Naive thymus-derived CD4-positive, alpha-beta T cell (primary cell): ENCODE measurements at regions not wholly inside any gene's neighbourhood (a gene's known extent, or its start where the extent isn't known, plus 50 kb on each side); places are given as distances from the start of the nearest gene placed in this dataset.
A peak's percentile ranks its signal among the peaks of the same experiment; 100 is the strongest.

Experiments
- ATAC-seq: fragments of 150-1000 bp; cut with Tn5 transposase; 2 replicates; pipeline ENCODE4 v1.10.0; 2021; ENCODE audit warnings: mild to moderate bottlenecking, moderate library complexity
- CTCF ChIA-PET: fragments of 350-600 bp; sonication (Branson Sonifier 250); formaldehyde crosslinking; loops from one replicate; lab custom pipeline; 2021; ENCODE audit warnings: antibody characterized with exemption; lab: Charles Lee
- POLR2A ChIA-PET: fragments of 350-600 bp; sonication (Branson Sonifier 250); formaldehyde crosslinking; loops from one replicate; lab custom pipeline; 2021; ENCODE audit warnings: antibody characterized with exemption, inconsistent platforms; lab: Charles Lee
- DNase-seq, 9 donors: peaks; one replicate each; pipeline versions ENCODE4 v3.0.0 to v3.0.0-alpha.2; 2020 to 2022; ENCODE audit warnings: mixed read lengths in 1 of 9
- H3K27ac ChIP-seq: one replicate; pipeline ENCODE4 v1.7.0; 2013; ENCODE audit warnings: mild to moderate bottlenecking, low read depth, low read length, moderate library complexity
- H3K27me3 ChIP-seq, 2 donors: one replicate each; pipeline ENCODE4 v1.7.0; 2013; ENCODE audit warnings: low read length in 2 of 2, mild to moderate bottlenecking in 2 of 2, moderate library complexity in 2 of 2; ENCODE audit not compliant: control insufficient read depth in 2 of 2, insufficient read depth in 2 of 2
- H3K36me3 ChIP-seq, 3 experiments: 1 replicate in 2 of 3; 2 replicates in 1 of 3; pipeline ENCODE4 v1.7.0; 2013; ENCODE audit warnings: low read length in 3 of 3, mild to moderate bottlenecking in 3 of 3, moderate library complexity in 1 of 3; ENCODE audit not compliant: insufficient read depth in 3 of 3, control insufficient read depth in 2 of 3
- H3K4me1 ChIP-seq, 2 donors: one replicate each; pipeline ENCODE4 v1.7.0; 2013; ENCODE audit warnings: low read length in 2 of 2, mild to moderate bottlenecking in 2 of 2, moderate library complexity in 1 of 2; ENCODE audit not compliant: control insufficient read depth in 2 of 2, insufficient read depth in 2 of 2
- H3K4me3 ChIP-seq: 2 replicates; pipeline ENCODE4 v1.7.0; 2013; ENCODE audit warnings: mild to moderate bottlenecking, low read length
- H3K9me3 ChIP-seq, 3 experiments: 1 replicate in 2 of 3; 2 replicates in 1 of 3; pipeline ENCODE4 v1.7.0; 2013; ENCODE audit warnings: low read length in 3 of 3; ENCODE audit not compliant: control insufficient read depth in 2 of 3
- H3K27ac Mint-ChIP-seq, 9 donors: one replicate each; pipeline ENCODE4 v1.8.0; 2020 to 2022; ENCODE audit warnings: mixed read lengths in 9 of 9, mild to moderate bottlenecking in 8 of 9, moderate library complexity in 5 of 9, inconsistent platforms in 2 of 9
- H3K27me3 Mint-ChIP-seq, 5 donors: one replicate each; pipeline ENCODE4 v1.8.0; 2021 to 2022; ENCODE audit warnings: mixed read lengths in 5 of 5, mild to moderate bottlenecking in 1 of 5
- H3K36me3 Mint-ChIP-seq, 5 donors: one replicate each; pipeline ENCODE4 v1.8.0; 2020 to 2022; ENCODE audit warnings: mixed read lengths in 5 of 5, mild to moderate bottlenecking in 3 of 5, inconsistent platforms in 1 of 5
- H3K4me1 Mint-ChIP-seq, 7 donors: one replicate each; pipeline ENCODE4 v1.8.0; 2020 to 2022; ENCODE audit warnings: mixed read lengths in 7 of 7, mild to moderate bottlenecking in 3 of 7, inconsistent platforms in 1 of 7
- H3K4me3 Mint-ChIP-seq, 10 donors: one replicate each; pipeline ENCODE4 v1.8.0; 2020 to 2022; ENCODE audit warnings: mild to moderate bottlenecking in 10 of 10, mixed read lengths in 10 of 10, moderate library complexity in 6 of 10, inconsistent platforms in 2 of 10
- H3K9me3 Mint-ChIP-seq, 11 donors: one replicate each; pipeline ENCODE4 v1.8.0; 2020 to 2022; ENCODE audit warnings: mixed read lengths in 11 of 11, mild to moderate bottlenecking in 4 of 11, inconsistent platforms in 1 of 11, moderate library complexity in 1 of 11
- intact Hi-C, 2 donors: fragments of 100-400 bp; cut with micrococcal nuclease; formaldehyde crosslinking; loops; one replicate each; pipeline ENCODE4 v1.15.1; 2023

- no peaks in the 10 kb centered on the region for H3K36me3 ChIP-seq
- H3K27me3 Mint-ChIP-seq: peaks cover 0 to 23% (median 13%) of the 10 kb centered on the region in 5 donors
- no peak overlapping the region for H3K4me3 ChIP-seq
- no peaks in the 10 kb centered on the region for H3K9me3 ChIP-seq
- ChIA-PET POLR2A (no interaction called here), CTCF (interaction anchor here (0.9 kb wide), 2 partner anchors 257 to 406 kb away, joined by 3 to 6 read pairs; no protein-coding TSS in a partner anchor)
- no peaks in the 10 kb centered on the region for H3K36me3 Mint-ChIP-seq
- H3K27ac ChIP-seq: no peak overlapping the region
- no peak overlapping the region for H3K4me3 Mint-ChIP-seq
- H3K9me3 Mint-ChIP-seq: peaks cover 0 to 2% (median 0%) of the 10 kb centered on the region in 11 donors
- ATAC-seq (peak; percentile 64), DNase-seq (peak; percentile 7 to 69 (median 39))
- no peaks in the 10 kb centered on the region for H3K4me1 ChIP-seq
- H3K27ac Mint-ChIP-seq: no peak overlapping the region
- H3K27me3 ChIP-seq: no peaks in the 10 kb centered on the region
- peaks cover 4 to 28% (median 13%) of the 10 kb centered on the region in 7 donors for H3K4me1 Mint-ChIP-seq
- intact Hi-C loops: loop anchor here in 1 of 2 donors (10.0 kb wide), 1 partner anchor 505 kb away; no protein-coding TSS in a partner anchor
Measured at GRCh38 chr20:57089699-57090144, 176.7 kb downstream of the BMP7 start.

DNA sequence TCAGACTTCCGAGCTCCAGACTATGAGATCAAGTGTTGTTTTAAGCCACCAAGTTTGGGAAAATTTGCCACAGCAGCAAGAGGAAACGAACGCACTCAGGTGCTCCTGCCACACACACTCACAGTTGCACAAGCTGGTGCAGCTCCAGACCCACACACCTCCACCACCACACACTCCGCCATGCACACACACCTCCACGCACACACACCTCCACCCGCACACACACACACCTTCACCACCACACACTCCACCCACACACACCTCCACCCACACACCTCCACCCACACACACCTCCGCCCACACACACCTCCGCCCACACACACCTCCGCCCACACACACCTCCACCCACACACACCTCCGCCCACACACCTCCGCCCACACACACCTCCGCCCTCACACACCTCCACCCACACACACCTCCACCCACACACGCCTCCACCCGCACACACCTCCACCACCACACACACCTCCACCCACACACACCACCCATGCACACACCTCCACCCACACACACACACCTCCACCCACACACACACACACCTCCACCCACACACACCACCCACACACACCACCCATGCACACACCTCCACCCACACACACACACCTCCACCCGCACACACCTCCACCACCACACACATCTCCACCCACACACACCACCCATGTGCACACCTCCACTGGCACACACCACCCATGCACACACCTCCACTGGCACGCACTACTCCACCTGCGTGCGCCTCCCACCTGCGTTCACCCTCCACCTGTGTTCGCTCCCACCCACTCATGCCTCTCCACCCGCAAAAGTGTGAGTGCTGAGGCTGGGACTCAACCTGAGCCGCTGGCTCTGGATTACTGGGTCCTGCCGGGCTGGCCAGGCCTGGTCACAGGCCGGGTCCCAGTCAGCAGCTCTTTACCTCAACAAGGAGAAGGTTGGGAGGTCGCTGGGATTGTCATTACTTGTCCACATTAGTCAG, 175.6 kb downstream of the BMP7 start:
- no peak overlapping the region for H3K4me3 Mint-ChIP-seq

GRCh38 chr20:57091748-57092111, 174.7 kb downstream of the BMP7 start:
- H3K4me3 Mint-ChIP-seq: peak overlapping the region in 1 of 10 donors; percentile 30
- ChIA-PET POLR2A (no interaction called here), CTCF (interaction anchor here (0.5 kb wide), 1 partner anchor 407 kb away, joined by 3 read pairs; no protein-coding TSS in a partner anchor)
- H3K27me3 Mint-ChIP-seq: peaks cover 0 to 29% (median 19%) of the 10 kb centered on the region in 5 donors
- no peaks in the 10 kb centered on the region for H3K36me3 Mint-ChIP-seq
- H3K4me1 Mint-ChIP-seq: peaks cover 4 to 28% (median 13%) of the 10 kb centered on the region in 7 donors
- Histone ChIP-seq H3K27ac (no peak overlapping the region), H3K36me3 (no peaks in the 10 kb centered on the region), H3K4me1 (no peaks in the 10 kb centered on the region), H3K4me3 (no peak overlapping the region), H3K27me3 (no peaks in the 10 kb centered on the region), H3K9me3 (no peaks in the 10 kb centered on the region)
- DNase-seq (no peak), ATAC-seq (no peak)
- intact Hi-C loops: loop anchor here in 1 of 2 donors (1.0 to 10.0 kb wide), 3 partner anchors 255 to 503 kb away; no protein-coding TSS in a partner anchor
- no peak overlapping the region for H3K27ac Mint-ChIP-seq
- no peaks in the 10 kb centered on the region for H3K9me3 Mint-ChIP-seq

More for the DNA sequence above, 175.6 kb downstream of the BMP7 start:
- H3K9me3 Mint-ChIP-seq: peaks cover 0 to 2% (median 0%) of the 10 kb centered on the region in 11 donors
- CTCF ChIA-PET: interaction anchor here (0.9 kb wide), 1 partner anchor 256 kb away, joined by 3 read pairs; no protein-coding TSS in a partner anchor
- peaks cover 4 to 28% (median 13%) of the 10 kb centered on the region in 7 donors for H3K4me1 Mint-ChIP-seq
- no peak overlapping the region for H3K27ac ChIP-seq
- no peaks in the 10 kb centered on the region for H3K36me3 ChIP-seq
- H3K27me3 ChIP-seq: no peaks in the 10 kb centered on the region
- DNase-seq (peak in 1 of 9 donors; percentile 27), ATAC-seq (peak; percentile 12)
- no peaks in the 10 kb centered on the region for H3K36me3 Mint-ChIP-seq
- H3K27me3 Mint-ChIP-seq: peaks cover 0 to 28% (median 16%) of the 10 kb centered on the region in 5 donors
- POLR2A ChIA-PET: no interaction called here
- intact Hi-C loops: loop anchor here in 1 of 2 donors (10.0 kb wide), 1 partner anchor 504 kb away; no protein-coding TSS in a partner anchor
- H3K27ac Mint-ChIP-seq: peak overlapping the region in 3 of 9 donors; percentile 7 to 84 (median 63)
- H3K4me1 ChIP-seq: no peaks in the 10 kb centered on the region
- H3K9me3 ChIP-seq: no peaks in the 10 kb centered on the region
- no peak overlapping the region for H3K4me3 ChIP-seq

DNA sequence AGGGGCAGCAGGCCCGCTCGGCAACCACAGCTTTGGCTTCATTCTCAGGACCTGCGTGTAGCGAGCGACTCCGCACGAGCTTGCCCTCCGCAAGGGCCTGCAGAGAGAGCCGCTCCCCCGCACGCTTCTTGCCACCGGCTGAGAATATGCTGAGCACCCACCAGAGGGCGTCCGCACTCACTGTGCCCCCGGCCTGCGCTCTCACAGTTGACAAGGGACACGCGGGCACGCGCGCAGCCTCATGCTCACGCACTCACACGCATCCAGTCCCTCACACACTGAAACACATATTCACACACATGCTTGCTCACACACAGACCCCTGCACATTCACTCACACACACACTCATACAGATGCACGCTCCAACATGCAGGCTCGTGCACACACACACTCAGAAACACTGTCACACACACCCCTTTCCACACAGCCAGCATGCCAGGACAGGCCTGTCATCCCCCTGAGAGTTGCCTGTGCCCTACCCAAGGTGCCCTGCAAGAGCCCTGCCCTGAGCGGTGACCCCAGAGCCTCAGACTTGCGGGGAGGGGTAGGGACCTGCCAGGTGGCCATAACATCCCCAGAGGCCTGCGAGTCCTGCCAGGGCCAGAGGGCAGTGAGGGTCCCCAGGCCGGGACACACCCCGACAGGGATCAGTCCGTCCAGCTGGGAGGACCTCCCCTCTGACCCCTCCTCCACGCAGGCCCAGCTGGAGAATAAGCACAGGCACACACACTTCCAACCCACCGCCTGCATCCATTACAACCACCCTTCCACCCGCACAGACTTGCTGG, 174.1 kb downstream of the BMP7 start:
- H3K4me1 ChIP-seq: no peaks in the 10 kb centered on the region
- Mint-ChIP-seq H3K27ac (peak overlapping the region in 1 of 9 donors; percentile 49), H3K4me3 (peak overlapping the region in 4 of 10 donors; percentile 7 to 51 (median 37)), H3K27me3 (peaks cover 0 to 30% (median 19%) of the 10 kb centered on the region in 5 donors), H3K9me3 (no peaks in the 10 kb centered on the region), H3K4me1 (peaks cover 4 to 28% (median 13%) of the 10 kb centered on the region in 7 donors), H3K36me3 (no peaks in the 10 kb centered on the region)
- CTCF ChIA-PET: interaction anchor here (0.5 to 1.0 kb wide), 2 partner anchors 406 to 763 kb away, joined by 3 to 4 read pairs; no protein-coding TSS in a partner anchor
- POLR2A ChIA-PET: no interaction called here
- H3K36me3 ChIP-seq: no peaks in the 10 kb centered on the region
- no peak overlapping the region for H3K27ac ChIP-seq
- DNase-seq: peak; percentile 25 to 61 (median 47)
- intact Hi-C loops: loop anchor here in 1 of 2 donors (1.0 to 10.0 kb wide), 3 partner anchors 254 to 502 kb away; no protein-coding TSS in a partner anchor
- H3K9me3 ChIP-seq: no peaks in the 10 kb centered on the region
- peak; percentile 71 for ATAC-seq
- no peaks in the 10 kb centered on the region for H3K27me3 ChIP-seq
- no peak overlapping the region for H3K4me3 ChIP-seq

- peaks cover 4 to 28% (median 13%) of the 10 kb centered on the region in 7 donors for H3K4me1 Mint-ChIP-seq
- Histone ChIP-seq H3K27me3 (no peaks in the 10 kb centered on the region), H3K36me3 (no peaks in the 10 kb centered on the region), H3K9me3 (no peaks in the 10 kb centered on the region), H3K4me1 (no peaks in the 10 kb centered on the region), H3K4me3 (no peak overlapping the region), H3K27ac (no peak overlapping the region)
- ATAC-seq: no peak
- H3K36me3 Mint-ChIP-seq: no peaks in the 10 kb centered on the region
- DNase-seq: no peak
- no peaks in the 10 kb centered on the region for H3K9me3 Mint-ChIP-seq
- H3K27me3 Mint-ChIP-seq: peaks cover 0 to 26% (median 15%) of the 10 kb centered on the region in 5 donors
- CTCF ChIA-PET: interaction anchor here (1.0 kb wide), 1 partner anchor 762 kb away, joined by 4 read pairs; no protein-coding TSS in a partner anchor
- no peak overlapping the region for H3K27ac Mint-ChIP-seq
- intact Hi-C loops: loop anchor here in 1 of 2 donors (1.0 to 10.0 kb wide), 3 partner anchors 253 to 502 kb away; no protein-coding TSS in a partner anchor
- no peak overlapping the region for H3K4me3 Mint-ChIP-seq
- POLR2A ChIA-PET: no interaction called here
Measured at GRCh38 chr20:57092900-57093530, 173.4 kb downstream of the BMP7 start.
